GM21515 (cell line): ENCODE measurements at regions not wholly inside any gene's neighbourhood (a gene's known extent, or its start where the extent isn't known, plus 50 kb on each side); places are given as distances from the start of the nearest gene placed in this dataset.
"Not testable (repeated sequence)": the region's sequence is repeated elsewhere in the genome, so short reads cannot be mapped to it uniquely, and the experiment has no call there.

Experiments
- ATAC-seq: cut with Tn5 transposase; IDR thresholded peaks from one replicate; pipeline ENCODE4 v1.9.1; 2021; ENCODE audit not compliant: unreplicated experiment

- no peak for ATAC-seq
Observed at GRCh38 chr1:118578276-118578675, 393.2 kb upstream of the SPAG17 start.

- ATAC-seq = no peak
Observed at GRCh38 chr1:118575060-118575459, 390.0 kb upstream of the SPAG17 start.

- no peak for ATAC-seq
Observed at GRCh38 chr1:118564961-118565703, 380.1 kb upstream of the SPAG17 start.

- ATAC-seq = peak; percentile 81
Observed at GRCh38 chr1:118563981-118564951, 379.2 kb upstream of the SPAG17 start.

GRCh38 chr1:118558933-118559332 is 373.9 kb upstream of the SPAG17 start:
- ATAC-seq = no peak

GRCh38 chr1:118556936-118557335 is 371.9 kb upstream of the SPAG17 start:
- ATAC-seq = no peak

GRCh38 chr1:118555638-118556037 is 370.6 kb upstream of the SPAG17 start:
- no peak for ATAC-seq

GRCh38 chr1:118535901-118536300 is 350.9 kb upstream of the SPAG17 start:
- ATAC-seq = no peak

GRCh38 chr1:118511922-118512321 is 326.9 kb upstream of the SPAG17 start:
- not testable (repeated sequence) for ATAC-seq

- no peak for ATAC-seq
Observed at GRCh38 chr1:118504867-118505266, 319.8 kb upstream of the SPAG17 start.

GRCh38 chr1:118504221-118504644 is 319.2 kb upstream of the SPAG17 start:
- ATAC-seq = no peak

GRCh38 chr1:118503752-118504151 is 318.7 kb upstream of the SPAG17 start:
- ATAC-seq = no peak

GRCh38 chr1:118494998-118495397 is 310.0 kb upstream of the SPAG17 start:
- no peak for ATAC-seq

- no peak for ATAC-seq
Observed at GRCh38 chr1:118488787-118489186, 303.8 kb upstream of the SPAG17 start.

- ATAC-seq = no peak
Observed at GRCh38 chr1:118487932-118488331, 302.9 kb upstream of the SPAG17 start.

GRCh38 chr1:118487091-118487490 is 302.1 kb upstream of the SPAG17 start:
- no peak for ATAC-seq

GRCh38 chr1:118486199-118486598 is 301.2 kb upstream of the SPAG17 start:
- no peak for ATAC-seq

- no peak for ATAC-seq
Observed at GRCh38 chr1:118485757-118486156, 300.7 kb upstream of the SPAG17 start.

GRCh38 chr1:118484893-118485292 is 299.9 kb upstream of the SPAG17 start:
- no peak for ATAC-seq

GRCh38 chr1:118483245-118484006 is 298.4 kb upstream of the SPAG17 start:
- no peak for ATAC-seq

GRCh38 chr1:118481126-118481525 is 296.1 kb upstream of the SPAG17 start:
- no peak for ATAC-seq
